ENCODE measurements at regions not wholly inside any gene's neighbourhood (a gene's known extent, or its start where the extent isn't known, plus 50 kb on each side); places are given as distances from the start of the nearest gene placed in this dataset.
"Not testable (repeated sequence)": the region's sequence is repeated elsewhere in the genome, so short reads cannot be mapped to it uniquely, and the experiment has no call there.

GRCh38 chr16:60241671-60242070 lies 1507.6 kb upstream of the GOT2 start:
- no peaks in the 10 kb centered on the region for H4K20me1 ChIP-seq
- no peaks in the 10 kb centered on the region for H3K36me3 ChIP-seq
- no peak for TF ChIP-seq Cebpa-rat (IDR thresholded peaks at IDR 0.05)
- H3K9ac ChIP-seq, result no peak overlapping the region
- no peaks in the 10 kb centered on the region for H3K4me1 ChIP-seq
- no peaks in the 10 kb centered on the region for H3K9me3 ChIP-seq
- H3K27ac ChIP-seq, result no peak overlapping the region
- H3K4me3 ChIP-seq, result no peak overlapping the region
- H3K27me3 ChIP-seq, result no peaks in the 10 kb centered on the region
- H3K4me2 ChIP-seq, result no peak overlapping the region

DNA sequence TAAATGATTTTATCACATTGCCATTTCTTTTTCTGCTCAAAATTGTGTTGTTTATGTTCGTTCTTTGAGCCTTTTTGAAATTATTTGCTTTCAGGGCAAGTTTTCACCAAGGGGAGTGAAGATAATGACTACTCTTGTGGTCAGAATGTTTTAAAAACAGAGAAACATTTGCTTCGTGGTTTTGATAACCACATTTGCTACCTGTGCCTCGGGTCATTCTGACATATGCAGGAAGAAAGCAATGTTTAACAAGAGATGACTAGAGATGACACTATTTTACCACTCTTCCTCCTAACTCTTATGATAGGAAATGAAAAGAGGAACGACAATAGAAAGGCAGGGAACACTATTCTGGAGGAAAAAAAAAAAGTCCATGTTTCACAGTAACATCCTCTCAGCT lies 1496.5 kb upstream of the GOT2 start:
- TF ChIP-seq Cebpa-rat (IDR thresholded peaks at IDR 0.05), result no peak

GRCh38 chr16:60225541-60225940 lies 1491.4 kb upstream of the GOT2 start:
- no peak for TF ChIP-seq Cebpa-rat (IDR thresholded peaks at IDR 0.05)
- no peak overlapping the region for H3K9ac ChIP-seq
- no peaks in the 10 kb centered on the region for H3K4me1 ChIP-seq
- no peaks in the 10 kb centered on the region for H3K27me3 ChIP-seq
- no peak overlapping the region for H3K4me3 ChIP-seq
- no peaks in the 10 kb centered on the region for H4K20me1 ChIP-seq
- H3K9me3 ChIP-seq, result peaks cover 1% of the 10 kb centered on the region
- H3K36me3 ChIP-seq, result no peaks in the 10 kb centered on the region
- no peak overlapping the region for H3K27ac ChIP-seq
- H3K4me2 ChIP-seq, result no peak overlapping the region

More for the DNA sequence above, 1496.5 kb upstream of the GOT2 start:
- Histone ChIP-seq H3K4me2 (no peak overlapping the region; the same call in 1 of the 2 replicates), H3K9me3 (no peaks in the 10 kb centered on the region), H3K4me1 (peaks cover 6% of the 10 kb centered on the region; the same call in 1 of the 2 replicates), H4K20me1 (no peaks in the 10 kb centered on the region), H3K27me3 (no peaks in the 10 kb centered on the region), H3K4me3 (no peak overlapping the region), H3K36me3 (no peaks in the 10 kb centered on the region), H3K9ac (no peak overlapping the region), H3K27ac (no peak overlapping the region)

DNA sequence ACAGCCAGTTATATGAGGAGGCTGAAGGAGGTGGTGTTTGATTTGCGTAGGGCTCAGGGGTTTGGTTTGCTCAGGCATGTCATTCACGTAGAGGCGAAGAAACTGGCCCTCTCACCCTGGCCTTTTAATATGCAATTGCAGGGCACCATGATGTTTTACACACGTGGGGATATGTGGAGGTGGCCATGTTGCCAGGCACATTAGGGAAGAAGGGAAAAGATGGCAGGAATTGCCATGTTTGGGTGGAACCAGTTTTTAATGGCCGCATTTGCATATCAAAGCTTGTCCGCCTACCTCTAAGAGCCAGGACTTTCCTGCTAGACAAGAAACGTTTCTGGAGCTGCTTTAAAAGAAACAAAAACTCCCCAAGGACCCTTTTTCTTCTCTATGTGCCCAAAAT lies 1483.7 kb upstream of the GOT2 start:
- no peaks in the 10 kb centered on the region for H3K36me3 ChIP-seq
- H3K9ac ChIP-seq, result no peak overlapping the region
- no peak overlapping the region for H3K4me2 ChIP-seq
- H3K9me3 ChIP-seq, result peaks cover 5% of the 10 kb centered on the region
- H3K4me1 ChIP-seq, result no peaks in the 10 kb centered on the region
- no peaks in the 10 kb centered on the region for H4K20me1 ChIP-seq
- H3K27me3 ChIP-seq, result no peaks in the 10 kb centered on the region
- H3K27ac ChIP-seq, result no peak overlapping the region
- no peak overlapping the region for H3K4me3 ChIP-seq
- no peak for TF ChIP-seq Cebpa-rat (IDR thresholded peaks at IDR 0.05)

DNA sequence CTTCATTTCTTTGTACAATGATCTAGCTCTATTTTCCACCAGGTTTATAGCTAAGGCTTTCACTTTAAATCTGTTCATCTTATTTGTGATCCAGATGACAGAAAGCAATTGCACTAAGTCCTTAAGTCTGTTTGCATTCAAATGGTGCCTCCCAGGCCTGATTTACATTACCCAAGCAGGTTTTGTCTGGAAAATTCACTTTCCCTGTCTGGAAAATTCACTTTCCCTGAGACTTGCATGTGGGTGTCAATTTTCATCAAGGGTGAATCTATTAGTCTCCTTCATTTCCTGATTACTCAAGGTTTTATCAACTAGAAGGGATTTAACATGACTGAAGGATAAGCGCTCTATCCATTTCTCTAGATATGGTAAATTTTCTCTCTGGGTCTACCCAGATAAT lies 1480.2 kb upstream of the GOT2 start:
- no peak overlapping the region for H3K27ac ChIP-seq
- no peak for TF ChIP-seq Cebpa-rat (IDR thresholded peaks at IDR 0.05)
- no peak overlapping the region for H3K9ac ChIP-seq
- no peaks in the 10 kb centered on the region for H3K27me3 ChIP-seq
- H3K4me2 ChIP-seq, result no peak overlapping the region
- no peaks in the 10 kb centered on the region for H4K20me1 ChIP-seq
- no peaks in the 10 kb centered on the region for H3K4me1 ChIP-seq
- H3K9me3 ChIP-seq, result no peaks in the 10 kb centered on the region
- no peaks in the 10 kb centered on the region for H3K36me3 ChIP-seq
- no peak overlapping the region for H3K4me3 ChIP-seq

- no peak overlapping the region for H3K4me3 ChIP-seq
- no peaks in the 10 kb centered on the region for H4K20me1 ChIP-seq
- no peaks in the 10 kb centered on the region for H3K9me3 ChIP-seq
- no peaks in the 10 kb centered on the region for H3K36me3 ChIP-seq
- TF ChIP-seq Cebpa-rat (IDR thresholded peaks at IDR 0.05), result no peak
- peak overlapping the region; percentile 31 for H3K4me2 ChIP-seq
- H3K4me1 ChIP-seq, result peaks cover 18% of the 10 kb centered on the region
- H3K27me3 ChIP-seq, result no peaks in the 10 kb centered on the region
- no peak overlapping the region for H3K9ac ChIP-seq
- H3K27ac ChIP-seq, result no peak overlapping the region
Measured at GRCh38 chr16:60206516-60206915, 1472.4 kb upstream of the GOT2 start.

DNA sequence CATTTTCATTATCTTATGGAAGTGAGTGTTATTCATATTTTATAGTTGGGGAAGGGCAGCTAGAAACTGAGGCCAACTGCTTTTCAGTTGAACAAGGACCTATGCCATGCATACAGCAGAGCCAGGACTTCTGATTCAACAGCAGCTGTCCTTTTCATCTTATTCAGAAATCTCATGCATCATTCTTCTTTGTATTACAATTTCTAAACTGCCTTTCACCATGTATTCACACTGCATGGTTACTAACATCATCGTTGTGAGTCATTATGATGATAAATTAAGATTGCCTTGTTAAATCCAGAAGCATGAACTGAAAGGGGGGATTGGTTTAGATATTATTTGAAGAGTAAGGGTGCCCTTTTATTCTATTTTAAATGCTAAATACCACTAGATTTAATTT lies 1470.1 kb upstream of the GOT2 start:
- H3K4me1 ChIP-seq, result peaks cover 18% of the 10 kb centered on the region
- no peaks in the 10 kb centered on the region for H3K36me3 ChIP-seq
- no peak overlapping the region for H3K4me2 ChIP-seq
- no peaks in the 10 kb centered on the region for H4K20me1 ChIP-seq
- no peaks in the 10 kb centered on the region for H3K27me3 ChIP-seq
- no peak overlapping the region for H3K27ac ChIP-seq
- H3K9ac ChIP-seq, result no peak overlapping the region
- no peaks in the 10 kb centered on the region for H3K9me3 ChIP-seq
- no peak for TF ChIP-seq Cebpa-rat (IDR thresholded peaks at IDR 0.05)
- H3K4me3 ChIP-seq, result no peak overlapping the region

GRCh38 chr16:60203525-60204124 lies 1469.5 kb upstream of the GOT2 start:
- H3K4me2 ChIP-seq, result no peak overlapping the region
- H3K9ac ChIP-seq, result no peak overlapping the region
- H3K4me3 ChIP-seq, result no peak overlapping the region
- H4K20me1 ChIP-seq, result no peaks in the 10 kb centered on the region
- H3K9me3 ChIP-seq, result no peaks in the 10 kb centered on the region
- no peaks in the 10 kb centered on the region for H3K27me3 ChIP-seq
- peaks cover 18% of the 10 kb centered on the region for H3K4me1 ChIP-seq
- H3K36me3 ChIP-seq, result no peaks in the 10 kb centered on the region
- H3K27ac ChIP-seq, result no peak overlapping the region
- TF ChIP-seq Cebpa-rat (IDR thresholded peaks at IDR 0.05), result no peak

- not testable (repeated sequence) for H3K9me3 ChIP-seq, H3K4me3 ChIP-seq, H3K27me3 ChIP-seq, H3K27ac ChIP-seq, H4K20me1 ChIP-seq, H3K9ac ChIP-seq, H3K4me2 ChIP-seq, H3K36me3 ChIP-seq, H3K4me1 ChIP-seq
Measured at GRCh38 chr16:60200729-60201128, 1466.6 kb upstream of the GOT2 start.

DNA sequence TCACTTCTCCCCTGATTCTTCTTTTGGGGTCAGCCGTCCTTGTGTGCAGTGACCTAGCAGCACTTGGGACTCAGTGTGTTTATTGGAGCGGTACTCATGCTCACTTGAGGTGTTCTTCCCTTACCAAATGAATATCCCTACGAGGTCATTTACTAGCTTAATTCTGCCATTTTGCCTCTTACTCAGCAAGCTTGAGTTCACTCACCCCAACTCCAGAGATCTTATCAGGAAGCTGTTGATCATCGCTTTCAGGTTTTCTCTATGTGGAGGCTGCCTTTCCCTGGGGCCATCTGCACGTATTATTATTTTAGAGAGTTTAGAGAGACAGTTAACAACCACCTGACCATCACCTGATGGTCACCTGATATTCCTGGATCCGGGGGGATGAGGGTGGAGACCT lies 1466.0 kb upstream of the GOT2 start:
- TF ChIP-seq Cebpa-rat (IDR thresholded peaks at IDR 0.05), result no peak
- Histone ChIP-seq H3K9ac (no peak overlapping the region), H3K9me3 (no peaks in the 10 kb centered on the region), H3K4me2 (no peak overlapping the region), H3K4me3 (no peak overlapping the region), H3K4me1 (peaks cover 5% of the 10 kb centered on the region; the same call in 1 of the 2 replicates), H3K27ac (no peak overlapping the region), H4K20me1 (no peaks in the 10 kb centered on the region), H3K36me3 (no peaks in the 10 kb centered on the region), H3K27me3 (no peaks in the 10 kb centered on the region)

GRCh38 chr16:60199150-60199549 lies 1465.0 kb upstream of the GOT2 start:
- no peaks in the 10 kb centered on the region for H3K9me3 ChIP-seq
- H3K9ac ChIP-seq, result no peak overlapping the region
- no peak overlapping the region for H3K4me2 ChIP-seq
- no peak overlapping the region for H3K27ac ChIP-seq
- H3K36me3 ChIP-seq, result no peaks in the 10 kb centered on the region
- no peaks in the 10 kb centered on the region for H3K27me3 ChIP-seq
- no peaks in the 10 kb centered on the region for H3K4me1 ChIP-seq
- no peak overlapping the region for H3K4me3 ChIP-seq
- no peaks in the 10 kb centered on the region for H4K20me1 ChIP-seq
- TF ChIP-seq Cebpa-rat (IDR thresholded peaks at IDR 0.05), result no peak
